ENCODE measurements at regions not wholly inside any gene's neighbourhood (a gene's known extent, or its start where the extent isn't known, plus 50 kb on each side); places are given as distances from the start of the nearest gene placed in this dataset.
A peak's percentile ranks its signal among the peaks of the same experiment; 100 is the strongest.
"Not testable (repeated sequence)": the region's sequence is repeated elsewhere in the genome, so short reads cannot be mapped to it uniquely, and the experiment has no call there.

- Mint-ChIP-seq H3K27me3 (peaks cover 50% of the 10 kb centered on the region), H3K4me1 (no peaks in the 10 kb centered on the region), H3K27ac (ENCODE audit: low read depth) (no peak overlapping the region), H3K36me3 (ENCODE audit: insufficient read depth) (no peaks in the 10 kb centered on the region), H3K9me3 (no peaks in the 10 kb centered on the region), H3K4me3 (no peak overlapping the region)
- ATAC-seq (replicated peaks; ENCODE audit: extremely low read depth, poor library complexity, severe bottlenecking) (no peak), DNase-seq (ENCODE audit: low spot score in 2 of 2) (no peak)
These were observed 63.2 kb upstream of the HELT start for GRCh38 chr4:184955116-184955515.

- DNase-seq (ENCODE audit: low spot score in 2 of 2): no peak
- H3K27ac Mint-ChIP-seq (ENCODE audit: low read depth): no peak overlapping the region
- no peak for ATAC-seq (replicated peaks; ENCODE audit: extremely low read depth, poor library complexity, severe bottlenecking)
- peaks cover 48% of the 10 kb centered on the region for H3K27me3 Mint-ChIP-seq
- no peaks in the 10 kb centered on the region for H3K9me3 Mint-ChIP-seq
- H3K36me3 Mint-ChIP-seq (ENCODE audit: insufficient read depth): peaks cover under 1% of the 10 kb centered on the region
- H3K4me3 Mint-ChIP-seq: no peak overlapping the region
- H3K4me1 Mint-ChIP-seq: no peaks in the 10 kb centered on the region
These were observed 62.7 kb upstream of the HELT start for GRCh38 chr4:184955636-184956035.

- H3K27ac Mint-ChIP-seq (ENCODE audit: low read depth): no peak overlapping the region
These were observed 60.7 kb upstream of the HELT start for GRCh38 chr4:184957446-184958115.

GRCh38 chr4:184958127-184958922 is 60.0 kb upstream of the HELT start:
- Mint-ChIP-seq H3K27ac (ENCODE audit: low read depth) (no peak overlapping the region), H3K4me1 (no peaks in the 10 kb centered on the region), H3K36me3 (ENCODE audit: insufficient read depth) (peaks cover 4% of the 10 kb centered on the region), H3K9me3 (no peaks in the 10 kb centered on the region), H3K27me3 (peaks cover 27% of the 10 kb centered on the region), H3K4me3 (no peak overlapping the region)
- ATAC-seq (replicated peaks; ENCODE audit: extremely low read depth, poor library complexity, severe bottlenecking): no peak
- DNase-seq (ENCODE audit: low spot score in 2 of 2): no peak

More at GRCh38 chr4:184957446-184958115, 60.7 kb upstream of the HELT start:
- peaks cover 4% of the 10 kb centered on the region for H3K36me3 Mint-ChIP-seq (ENCODE audit: insufficient read depth)
- peaks cover 31% of the 10 kb centered on the region for H3K27me3 Mint-ChIP-seq
- H3K4me1 Mint-ChIP-seq: no peaks in the 10 kb centered on the region
- no peak for ATAC-seq (replicated peaks; ENCODE audit: extremely low read depth, poor library complexity, severe bottlenecking)
- no peaks in the 10 kb centered on the region for H3K9me3 Mint-ChIP-seq
- DNase-seq (ENCODE audit: low spot score in 2 of 2): no peak
- no peak overlapping the region for H3K4me3 Mint-ChIP-seq

- DNase-seq (ENCODE audit: low spot score in 2 of 2) (no peak), ATAC-seq (replicated peaks; ENCODE audit: extremely low read depth, poor library complexity, severe bottlenecking) (no peak)
- H3K27ac Mint-ChIP-seq (ENCODE audit: low read depth): no peak overlapping the region
- H3K4me1 Mint-ChIP-seq: no peaks in the 10 kb centered on the region
- H3K4me3 Mint-ChIP-seq: no peak overlapping the region
- no peaks in the 10 kb centered on the region for H3K9me3 Mint-ChIP-seq
- H3K27me3 Mint-ChIP-seq: peaks cover 22% of the 10 kb centered on the region
- peaks cover 5% of the 10 kb centered on the region for H3K36me3 Mint-ChIP-seq (ENCODE audit: insufficient read depth)
These were observed 59.4 kb upstream of the HELT start for GRCh38 chr4:184958923-184959210.

GRCh38 chr4:184959309-184959708 is 59.0 kb upstream of the HELT start:
- H3K27ac Mint-ChIP-seq (ENCODE audit: low read depth): no peak overlapping the region
- H3K9me3 Mint-ChIP-seq: no peaks in the 10 kb centered on the region
- DNase-seq (ENCODE audit: low spot score in 2 of 2) (no peak), ATAC-seq (replicated peaks; ENCODE audit: extremely low read depth, poor library complexity, severe bottlenecking) (no peak)
- no peaks in the 10 kb centered on the region for H3K4me1 Mint-ChIP-seq
- H3K27me3 Mint-ChIP-seq: peaks cover 17% of the 10 kb centered on the region
- peaks cover 9% of the 10 kb centered on the region for H3K36me3 Mint-ChIP-seq (ENCODE audit: insufficient read depth)
- no peak overlapping the region for H3K4me3 Mint-ChIP-seq

- peaks cover 2% of the 10 kb centered on the region for H3K4me1 Mint-ChIP-seq
- ATAC-seq (replicated peaks; ENCODE audit: extremely low read depth, poor library complexity, severe bottlenecking): no peak
- no peak overlapping the region for H3K27ac Mint-ChIP-seq (ENCODE audit: low read depth)
- no peak for DNase-seq (ENCODE audit: low spot score in 2 of 2)
- H3K4me3 Mint-ChIP-seq: no peak overlapping the region
- H3K36me3 Mint-ChIP-seq (ENCODE audit: insufficient read depth): peaks cover 13% of the 10 kb centered on the region
- H3K27me3 Mint-ChIP-seq: peaks cover 16% of the 10 kb centered on the region
- H3K9me3 Mint-ChIP-seq: peaks cover 1% of the 10 kb centered on the region
These were observed 58.5 kb upstream of the HELT start for GRCh38 chr4:184959786-184960185.

- peaks cover 21% of the 10 kb centered on the region for H3K36me3 Mint-ChIP-seq (ENCODE audit: insufficient read depth)
- H3K4me1 Mint-ChIP-seq: peaks cover 6% of the 10 kb centered on the region
- H3K9me3 Mint-ChIP-seq: peaks cover 5% of the 10 kb centered on the region
- no peak overlapping the region for H3K27ac Mint-ChIP-seq (ENCODE audit: low read depth)
- DNase-seq (ENCODE audit: low spot score in 2 of 2): no peak
- ATAC-seq (replicated peaks; ENCODE audit: extremely low read depth, poor library complexity, severe bottlenecking): no peak
- H3K4me3 Mint-ChIP-seq: no peak overlapping the region
- H3K27me3 Mint-ChIP-seq: peaks cover 21% of the 10 kb centered on the region
These were observed 57.8 kb upstream of the HELT start for GRCh38 chr4:184960505-184960971.

- H3K9me3 Mint-ChIP-seq: peaks cover 5% of the 10 kb centered on the region
- ATAC-seq (replicated peaks; ENCODE audit: extremely low read depth, poor library complexity, severe bottlenecking) (no peak), DNase-seq (ENCODE audit: low spot score in 2 of 2) (no peak)
- H3K4me3 Mint-ChIP-seq: no peak overlapping the region
- H3K27me3 Mint-ChIP-seq: peaks cover 21% of the 10 kb centered on the region
- peaks cover 6% of the 10 kb centered on the region for H3K4me1 Mint-ChIP-seq
- no peak overlapping the region for H3K27ac Mint-ChIP-seq (ENCODE audit: low read depth)
- peaks cover 30% of the 10 kb centered on the region for H3K36me3 Mint-ChIP-seq (ENCODE audit: insufficient read depth)
These were observed 56.6 kb upstream of the HELT start for GRCh38 chr4:184961660-184962059.

- Mint-ChIP-seq H3K27ac (ENCODE audit: low read depth) (no peak overlapping the region), H3K9me3 (peaks cover 5% of the 10 kb centered on the region), H3K27me3 (peaks cover 21% of the 10 kb centered on the region), H3K36me3 (ENCODE audit: insufficient read depth) (peaks cover 30% of the 10 kb centered on the region), H3K4me3 (no peak overlapping the region), H3K4me1 (peaks cover 6% of the 10 kb centered on the region)
- DNase-seq (ENCODE audit: low spot score in 2 of 2): no peak
- no peak for ATAC-seq (replicated peaks; ENCODE audit: extremely low read depth, poor library complexity, severe bottlenecking)
These were observed 56.1 kb upstream of the HELT start for GRCh38 chr4:184962125-184962638.

- H3K27ac Mint-ChIP-seq (ENCODE audit: low read depth): peak overlapping the region; percentile 100
- peak overlapping the region; percentile 90 for H3K4me3 Mint-ChIP-seq
- H3K27me3 Mint-ChIP-seq: peaks cover 17% of the 10 kb centered on the region
- not testable (repeated sequence) for H3K9me3 Mint-ChIP-seq; H3K4me1 Mint-ChIP-seq; DNase-seq (ENCODE audit: low spot score in 2 of 2); ATAC-seq (replicated peaks; ENCODE audit: extremely low read depth, poor library complexity, severe bottlenecking)
- peaks cover 44% of the 10 kb centered on the region for H3K36me3 Mint-ChIP-seq (ENCODE audit: insufficient read depth)
These were observed 52.9 kb upstream of the HELT start for GRCh38 chr4:184965230-184966050.

GRCh38 chr4:184966051-184966691 is 52.1 kb upstream of the HELT start:
- Mint-ChIP-seq H3K36me3 (ENCODE audit: insufficient read depth) (peaks cover 40% of the 10 kb centered on the region), H3K27me3 (peaks cover 21% of the 10 kb centered on the region), H3K4me3 (peak overlapping the region; percentile 90), H3K27ac (ENCODE audit: low read depth) (peak overlapping the region; percentile 100)
- H3K9me3 Mint-ChIP-seq; ATAC-seq (replicated peaks; ENCODE audit: extremely low read depth, poor library complexity, severe bottlenecking); H3K4me1 Mint-ChIP-seq: not testable (repeated sequence)
- peak in 1 of 2 donors; percentile 50 for DNase-seq (ENCODE audit: low spot score in 2 of 2)
